ENCODE measurements at regions not wholly inside any gene's neighbourhood (a gene's known extent, or its start where the extent isn't known, plus 50 kb on each side); places are given as distances from the start of the nearest gene placed in this dataset.

DNA sequence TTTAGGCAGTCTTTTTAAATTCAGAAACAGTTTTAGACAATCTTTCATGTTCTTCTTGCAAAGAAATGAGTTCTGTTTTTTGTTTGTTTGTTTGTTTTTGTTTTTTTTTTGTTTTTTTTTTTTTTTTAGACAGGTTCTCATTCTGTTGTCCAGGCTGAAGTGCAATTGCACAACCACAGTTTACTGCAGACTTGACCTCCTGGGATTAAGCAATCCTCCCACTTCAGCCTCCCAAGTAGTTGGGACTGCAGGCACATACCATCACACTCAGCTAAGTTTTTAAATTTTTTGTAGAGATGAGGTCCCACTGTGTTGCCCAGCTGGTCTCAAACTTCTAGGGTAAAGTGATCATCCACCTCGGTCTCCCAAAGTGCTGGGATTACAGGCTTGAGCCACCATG lies 96.2 kb downstream of the OTOR start:
- TF ChIP-seq, protein P1, sequence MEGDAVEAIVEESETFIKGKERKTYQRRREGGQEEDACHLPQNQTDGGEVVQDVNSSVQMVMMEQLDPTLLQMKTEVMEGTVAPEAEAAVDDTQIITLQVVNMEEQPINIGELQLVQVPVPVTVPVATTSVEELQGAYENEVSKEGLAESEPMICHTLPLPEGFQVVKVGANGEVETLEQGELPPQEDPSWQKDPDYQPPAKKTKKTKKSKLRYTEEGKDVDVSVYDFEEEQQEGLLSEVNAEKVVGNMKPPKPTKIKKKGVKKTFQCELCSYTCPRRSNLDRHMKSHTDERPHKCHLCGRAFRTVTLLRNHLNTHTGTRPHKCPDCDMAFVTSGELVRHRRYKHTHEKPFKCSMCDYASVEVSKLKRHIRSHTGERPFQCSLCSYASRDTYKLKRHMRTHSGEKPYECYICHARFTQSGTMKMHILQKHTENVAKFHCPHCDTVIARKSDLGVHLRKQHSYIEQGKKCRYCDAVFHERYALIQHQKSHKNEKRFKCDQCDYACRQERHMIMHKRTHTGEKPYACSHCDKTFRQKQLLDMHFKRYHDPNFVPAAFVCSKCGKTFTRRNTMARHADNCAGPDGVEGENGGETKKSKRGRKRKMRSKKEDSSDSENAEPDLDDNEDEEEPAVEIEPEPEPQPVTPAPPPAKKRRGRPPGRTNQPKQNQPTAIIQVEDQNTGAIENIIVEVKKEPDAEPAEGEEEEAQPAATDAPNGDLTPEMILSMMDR (IDR thresholded peaks at IDR 0.05), result no peak
- no peak for TF ChIP-seq POLR2AphosphoS5 (IDR thresholded peaks at IDR 0.05)
- no peak for TF ChIP-seq POLR2A (IDR thresholded peaks at IDR 0.05)
